ENCODE measurements at regions not wholly inside any gene's neighbourhood (a gene's known extent, or its start where the extent isn't known, plus 50 kb on each side); places are given as distances from the start of the nearest gene placed in this dataset.

GRCh38 chr11:79525257-79525656 lies 84.4 kb upstream of the TENM4 start:
- Histone ChIP-seq H3K27ac (no peak overlapping the region), H3K4me3 (no peak overlapping the region), H3K27me3 (no peaks in the 10 kb centered on the region), H3K4me1 (no peaks in the 10 kb centered on the region), H3K36me3 (no peaks in the 10 kb centered on the region), H3K9me3 (no peaks in the 10 kb centered on the region)
- in situ Hi-C loops (cut with MboI; ENCODE audit: low sequenced_read_pairs in 4 of 4): no loop called here
- ATAC-seq: no peak
- TF ChIP-seq CTCF (IDR thresholded peaks at IDR 0.05 in 4 of 5, conservative IDR thresholded peaks at IDR 0.05 in 1 of 5) (no peak), POLR2A (IDR thresholded peaks at IDR 0.05) (no peak)
- intact Hi-C loops (cut with DNase I; ENCODE audit: low total_unique reads): no loop called here
- DNase-seq: no peak

GRCh38 chr11:79522626-79523025 lies 81.8 kb upstream of the TENM4 start:
- intact Hi-C loops (cut with DNase I; ENCODE audit: low total_unique reads): no loop called here
- Histone ChIP-seq H3K27me3 (no peaks in the 10 kb centered on the region), H3K4me3 (no peak overlapping the region), H3K4me1 (no peaks in the 10 kb centered on the region), H3K27ac (no peak overlapping the region), H3K9me3 (no peaks in the 10 kb centered on the region), H3K36me3 (no peaks in the 10 kb centered on the region)
- ATAC-seq (no peak), DNase-seq (no peak)
- no peak for TF ChIP-seq POLR2A (IDR thresholded peaks at IDR 0.05)
- no peak for TF ChIP-seq CTCF (IDR thresholded peaks at IDR 0.05 in 4 of 5, conservative IDR thresholded peaks at IDR 0.05 in 1 of 5)
- in situ Hi-C loops (cut with MboI; ENCODE audit: low sequenced_read_pairs in 4 of 4): no loop called here

- no peak overlapping the region for H3K4me3 ChIP-seq
- ATAC-seq (no peak), DNase-seq (no peak)
- intact Hi-C loops (cut with DNase I; ENCODE audit: low total_unique reads) (no loop called here), in situ Hi-C loops (cut with MboI; ENCODE audit: low sequenced_read_pairs in 4 of 4) (no loop called here)
- H3K36me3 ChIP-seq: no peaks in the 10 kb centered on the region
- H3K4me1 ChIP-seq: no peaks in the 10 kb centered on the region
- no peak overlapping the region for H3K27ac ChIP-seq
- TF ChIP-seq CTCF (IDR thresholded peaks at IDR 0.05 in 4 of 5, conservative IDR thresholded peaks at IDR 0.05 in 1 of 5) (no peak), POLR2A (IDR thresholded peaks at IDR 0.05) (no peak)
- no peaks in the 10 kb centered on the region for H3K9me3 ChIP-seq
- no peaks in the 10 kb centered on the region for H3K27me3 ChIP-seq
Measured at GRCh38 chr11:79520086-79520485, 79.3 kb upstream of the TENM4 start.

GRCh38 chr11:79515781-79516180 lies 75.0 kb upstream of the TENM4 start:
- Histone ChIP-seq H3K4me1 (no peaks in the 10 kb centered on the region), H3K4me3 (no peak overlapping the region), H3K27ac (no peak overlapping the region), H3K27me3 (no peaks in the 10 kb centered on the region), H3K36me3 (no peaks in the 10 kb centered on the region), H3K9me3 (no peaks in the 10 kb centered on the region)
- intact Hi-C loops (cut with DNase I; ENCODE audit: low total_unique reads) (no loop called here), in situ Hi-C loops (cut with MboI; ENCODE audit: low sequenced_read_pairs in 4 of 4) (no loop called here)
- TF ChIP-seq POLR2A (IDR thresholded peaks at IDR 0.05) (no peak), CTCF (IDR thresholded peaks at IDR 0.05 in 4 of 5, conservative IDR thresholded peaks at IDR 0.05 in 1 of 5) (no peak)
- ATAC-seq (no peak), DNase-seq (no peak)

- DNase-seq (no peak), ATAC-seq (no peak)
- intact Hi-C loops (cut with DNase I; ENCODE audit: low total_unique reads): no loop called here
- no peaks in the 10 kb centered on the region for H3K27me3 ChIP-seq
- no peaks in the 10 kb centered on the region for H3K4me1 ChIP-seq
- no peaks in the 10 kb centered on the region for H3K36me3 ChIP-seq
- no peak for TF ChIP-seq POLR2A (IDR thresholded peaks at IDR 0.05)
- no peak for TF ChIP-seq CTCF (IDR thresholded peaks at IDR 0.05 in 4 of 5, conservative IDR thresholded peaks at IDR 0.05 in 1 of 5)
- no peaks in the 10 kb centered on the region for H3K9me3 ChIP-seq
- in situ Hi-C loops (cut with MboI; ENCODE audit: low sequenced_read_pairs in 4 of 4): no loop called here
- H3K27ac ChIP-seq: no peak overlapping the region
- H3K4me3 ChIP-seq: no peak overlapping the region
Measured at GRCh38 chr11:79514695-79515094, 73.9 kb upstream of the TENM4 start.

All from gastrocnemius medialis (tissue), 4 donors.